GM12878 (cell line): ENCODE measurements at regions not wholly inside any gene's neighbourhood (a gene's known extent, or its start where the extent isn't known, plus 50 kb on each side); places are given as distances from the start of the nearest gene placed in this dataset.

ENCODE experiments used
- ASH2L ChIP-seq: fragments of 300-600, 200-600 bp; sonication (generic); IDR thresholded peaks from 2 replicates; pipeline ENCODE4 v1.6.1; 2017; ENCODE audit warnings: low read depth, mild to moderate bottlenecking, borderline replicate concordance
- BCLAF1 ChIP-seq: fragments of 450-650 bp; IDR thresholded peaks from 2 replicates; pipeline ENCODE4 v1.6.1; 2017; ENCODE audit warnings: antibody characterized with exemption, mild to moderate bottlenecking, moderate library complexity
- EP300 ChIP-seq, 2 experiments: fragments of 150-350 bp in 1 of 2; IDR thresholded peaks; 2 replicates each; pipeline ENCODE4 v1.6.1; 2011 to 2012; ENCODE audit warnings: low read depth in 2 of 2, low read length in 2 of 2, borderline replicate concordance in 1 of 2, improper control_type of control experiment in 1 of 2, inconsistent platforms in 1 of 2; ENCODE audit not compliant: control insufficient read depth in 1 of 2
- ESRRA ChIP-seq: IDR thresholded peaks from 2 replicates; pipeline ENCODE4 v1.6.1; 2012; ENCODE audit warnings: mild to moderate bottlenecking, low read length, improper control_type of control experiment
- FOXM1 ChIP-seq: IDR thresholded peaks from 2 replicates; pipeline ENCODE4 v1.6.1; 2012; ENCODE audit warnings: low read depth, mild to moderate bottlenecking, inconsistent platforms, low read length, moderate library complexity
- NKRF ChIP-seq: fragments of 450-650 bp; conservative IDR thresholded peaks from 2 replicates; pipeline ENCODE4 v1.6.1; 2017; ENCODE audit warnings: mild to moderate bottlenecking, moderate library complexity
- NR2C2 ChIP-seq: IDR thresholded peaks from 2 replicates; pipeline ENCODE4 v1.6.1; 2011; ENCODE audit warnings: borderline replicate concordance, low read depth; ENCODE audit not compliant: control insufficient read depth, insufficient read length
- PRDM15 ChIP-seq: fragments of 450-650 bp; formaldehyde crosslinking; IDR thresholded peaks from 2 replicates; pipeline ENCODE4 v1.4.0; 2020; ENCODE audit warnings: mild to moderate bottlenecking, moderate library complexity
- RFX5 ChIP-seq: IDR thresholded peaks from 2 replicates; pipeline ENCODE4 v1.6.1; 2011; ENCODE audit warnings: low read depth, low read length, improper control_type of control experiment
- WRNIP1 ChIP-seq: IDR thresholded peaks from 2 replicates; pipeline ENCODE4 v1.6.1; 2011; ENCODE audit warnings: low read depth, low read length, improper control_type of control experiment, borderline replicate concordance
- ZNF274 ChIP-seq: IDR thresholded peaks from one replicate; pipeline ENCODE4 v1.8.0; 2011; ENCODE audit not compliant: insufficient read length, insufficient read depth
- TF ChIP-seq, protein P1 (sequence below): fragments of 450-650 bp; IDR thresholded peaks from 2 replicates; pipeline ENCODE4 v1.6.1; 2018; ENCODE audit warnings: mild to moderate bottlenecking, low read depth, moderate library complexity; ENCODE audit not compliant: partially characterized antibody
- TF ChIP-seq, protein P2 (sequence below), 3 experiments: IDR thresholded peaks in 2 of 3; conservative IDR thresholded peaks in 1 of 3; 2 replicates each; pipeline ENCODE4 v1.5.1; 2011; ENCODE audit warnings: low read depth in 3 of 3, low read length in 3 of 3, mild to moderate bottlenecking in 3 of 3, control low read depth in 2 of 3, moderate library complexity in 2 of 3, inconsistent platforms in 1 of 3, mixed read lengths in 1 of 3; ENCODE audit not compliant: control insufficient read depth in 2 of 3, insufficient read depth in 1 of 3; ENCODE audit errors: extremely low read depth in 1 of 3

DNA sequence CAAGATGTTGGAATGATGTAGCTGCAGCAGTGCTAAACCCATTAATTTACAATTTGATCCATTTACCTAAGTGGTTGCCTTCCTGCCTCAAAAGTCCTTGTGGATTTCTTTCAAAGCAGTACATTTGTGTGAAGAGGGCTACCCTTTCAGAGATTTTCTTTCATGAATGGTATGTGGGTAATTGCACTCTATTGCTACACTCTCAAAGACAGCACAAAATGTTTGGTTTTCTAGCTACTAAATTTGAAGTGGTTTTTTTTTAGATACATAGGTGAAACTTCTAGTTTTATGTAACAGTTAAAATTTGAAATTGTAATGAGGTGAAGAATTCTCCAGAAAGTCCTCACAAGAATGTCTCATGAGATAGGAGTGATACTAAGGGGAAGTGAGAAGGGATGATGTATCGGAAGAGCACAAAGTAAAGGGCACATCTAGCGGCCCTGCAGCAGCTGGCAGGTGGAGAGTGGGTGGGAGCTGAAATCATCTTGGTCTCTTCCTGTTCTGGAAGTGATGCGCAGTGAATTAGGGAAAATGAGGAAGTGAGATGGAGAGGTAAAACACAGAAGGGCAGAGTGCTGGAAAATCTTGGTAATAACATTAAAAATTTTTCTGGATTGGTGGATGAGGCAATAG lies 236.8 kb upstream of the MAN1A1 start (continued):
- TF ChIP-seq BCLAF1 (no peak), ESRRA (no peak), ZNF274 (no peak), NKRF (no peak), WRNIP1 (no peak), PRDM15 (no peak), RFX5 (no peak), EP300 (IDR thresholded peaks at IDR 0.05; ENCODE audit: borderline replicate concordance in 1 of 2, control insufficient read depth in 1 of 2, low read depth in 2 of 2, low read length in 2 of 2) (0 out of 4 replicates have a peak, but pooled peaks of 1 of the 2 experiments have one; percentile 19), NR2C2 (no peak), FOXM1 (peak; percentile 58; the same call in 1 of the 2 replicates), ASH2L (no peak)
- TF ChIP-seq, protein P1, sequence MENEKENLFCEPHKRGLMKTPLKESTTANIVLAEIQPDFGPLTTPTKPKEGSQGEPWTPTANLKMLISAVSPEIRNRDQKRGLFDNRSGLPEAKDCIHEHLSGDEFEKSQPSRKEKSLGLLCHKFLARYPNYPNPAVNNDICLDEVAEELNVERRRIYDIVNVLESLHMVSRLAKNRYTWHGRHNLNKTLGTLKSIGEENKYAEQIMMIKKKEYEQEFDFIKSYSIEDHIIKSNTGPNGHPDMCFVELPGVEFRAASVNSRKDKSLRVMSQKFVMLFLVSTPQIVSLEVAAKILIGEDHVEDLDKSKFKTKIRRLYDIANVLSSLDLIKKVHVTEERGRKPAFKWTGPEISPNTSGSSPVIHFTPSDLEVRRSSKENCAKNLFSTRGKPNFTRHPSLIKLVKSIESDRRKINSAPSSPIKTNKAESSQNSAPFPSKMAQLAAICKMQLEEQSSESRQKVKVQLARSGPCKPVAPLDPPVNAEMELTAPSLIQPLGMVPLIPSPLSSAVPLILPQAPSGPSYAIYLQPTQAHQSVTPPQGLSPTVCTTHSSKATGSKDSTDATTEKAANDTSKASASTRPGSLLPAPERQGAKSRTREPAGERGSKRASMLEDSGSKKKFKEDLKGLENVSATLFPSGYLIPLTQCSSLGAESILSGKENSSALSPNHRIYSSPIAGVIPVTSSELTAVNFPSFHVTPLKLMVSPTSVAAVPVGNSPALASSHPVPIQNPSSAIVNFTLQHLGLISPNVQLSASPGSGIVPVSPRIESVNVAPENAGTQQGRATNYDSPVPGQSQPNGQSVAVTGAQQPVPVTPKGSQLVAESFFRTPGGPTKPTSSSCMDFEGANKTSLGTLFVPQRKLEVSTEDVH: no peak
- TF ChIP-seq, protein P2, sequence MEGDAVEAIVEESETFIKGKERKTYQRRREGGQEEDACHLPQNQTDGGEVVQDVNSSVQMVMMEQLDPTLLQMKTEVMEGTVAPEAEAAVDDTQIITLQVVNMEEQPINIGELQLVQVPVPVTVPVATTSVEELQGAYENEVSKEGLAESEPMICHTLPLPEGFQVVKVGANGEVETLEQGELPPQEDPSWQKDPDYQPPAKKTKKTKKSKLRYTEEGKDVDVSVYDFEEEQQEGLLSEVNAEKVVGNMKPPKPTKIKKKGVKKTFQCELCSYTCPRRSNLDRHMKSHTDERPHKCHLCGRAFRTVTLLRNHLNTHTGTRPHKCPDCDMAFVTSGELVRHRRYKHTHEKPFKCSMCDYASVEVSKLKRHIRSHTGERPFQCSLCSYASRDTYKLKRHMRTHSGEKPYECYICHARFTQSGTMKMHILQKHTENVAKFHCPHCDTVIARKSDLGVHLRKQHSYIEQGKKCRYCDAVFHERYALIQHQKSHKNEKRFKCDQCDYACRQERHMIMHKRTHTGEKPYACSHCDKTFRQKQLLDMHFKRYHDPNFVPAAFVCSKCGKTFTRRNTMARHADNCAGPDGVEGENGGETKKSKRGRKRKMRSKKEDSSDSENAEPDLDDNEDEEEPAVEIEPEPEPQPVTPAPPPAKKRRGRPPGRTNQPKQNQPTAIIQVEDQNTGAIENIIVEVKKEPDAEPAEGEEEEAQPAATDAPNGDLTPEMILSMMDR (IDR thresholded peaks at IDR 0.05 in 2 of 3, conservative IDR thresholded peaks at IDR 0.05 in 1 of 3; ENCODE audit: control insufficient read depth in 2 of 3, extremely low read depth in 1 of 3, insufficient read depth in 1 of 3, low read depth in 3 of 3, low read length in 3 of 3): 0 out of 6 replicates have a peak, but pooled peaks of 1 of the 3 experiments have one; percentile 5
